ENCODE measurements at regions not wholly inside any gene's neighbourhood (a gene's known extent, or its start where the extent isn't known, plus 50 kb on each side); places are given as distances from the start of the nearest gene placed in this dataset.
"Not testable (repeated sequence)": the region's sequence is repeated elsewhere in the genome, so short reads cannot be mapped to it uniquely, and the experiment has no call there.

DNA sequence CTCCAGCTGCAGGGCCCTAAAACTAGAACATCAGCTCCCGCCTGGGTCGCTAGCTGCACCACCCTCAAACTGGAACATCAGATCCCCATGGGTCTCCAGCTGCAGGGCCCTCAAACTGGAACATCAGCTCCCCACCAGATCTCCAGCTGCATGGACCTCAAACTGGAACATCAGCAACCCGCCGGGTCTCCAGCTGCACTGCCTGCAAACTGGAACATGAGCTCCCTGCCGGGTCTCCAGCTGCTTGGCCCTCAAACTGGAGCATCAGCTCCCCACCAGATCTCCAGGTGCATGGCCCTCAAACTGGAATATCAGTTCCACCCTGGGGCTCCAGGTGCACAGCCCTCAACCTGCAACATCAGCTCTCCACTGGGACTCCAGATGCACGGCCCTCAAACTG is 82.7 kb downstream of the TFRC start:
- DNase-seq: not testable (repeated sequence)

DNA sequence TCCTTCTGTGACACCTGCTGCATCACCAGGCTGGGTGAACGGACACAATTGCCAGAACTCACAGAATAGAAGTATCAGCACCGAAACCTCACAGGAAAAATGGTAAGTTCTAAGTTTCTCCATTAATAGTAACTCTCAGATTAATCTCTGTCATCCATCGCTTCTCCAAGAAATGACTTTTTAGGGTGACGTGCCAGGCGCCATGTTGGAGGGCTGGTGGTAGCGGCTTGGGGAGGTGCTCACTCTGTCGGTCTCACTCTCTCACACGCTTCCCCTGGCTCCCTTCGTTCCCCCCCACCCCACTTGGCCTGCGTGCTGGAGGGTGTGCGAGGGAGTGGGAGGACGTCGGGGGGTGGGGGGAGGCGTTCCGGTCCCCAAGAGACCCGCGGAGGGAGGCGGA is 85.6 kb downstream of the TFRC start:
- not testable (repeated sequence) for DNase-seq

DNA sequence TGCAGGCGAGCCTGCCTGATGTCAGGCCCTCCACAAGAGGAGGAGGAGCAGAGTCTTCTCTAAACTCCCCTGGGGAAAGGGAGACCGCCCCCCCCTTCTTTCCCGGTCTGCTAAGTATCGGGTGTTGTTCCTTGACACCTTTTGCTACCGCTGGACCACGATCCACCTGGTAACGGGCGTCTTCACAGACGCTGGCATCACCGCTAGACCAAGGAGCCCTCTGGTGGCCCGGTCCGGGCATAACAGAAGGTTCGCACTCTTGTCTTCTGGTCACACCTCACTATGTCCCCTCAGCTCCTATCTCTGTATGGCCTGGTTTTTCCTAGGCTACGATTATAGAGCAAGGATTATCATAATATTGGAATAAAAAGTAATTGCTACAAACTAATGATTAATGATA is 86.0 kb upstream of the TNK2 start:
- DNase-seq: peak; percentile 71

DNA sequence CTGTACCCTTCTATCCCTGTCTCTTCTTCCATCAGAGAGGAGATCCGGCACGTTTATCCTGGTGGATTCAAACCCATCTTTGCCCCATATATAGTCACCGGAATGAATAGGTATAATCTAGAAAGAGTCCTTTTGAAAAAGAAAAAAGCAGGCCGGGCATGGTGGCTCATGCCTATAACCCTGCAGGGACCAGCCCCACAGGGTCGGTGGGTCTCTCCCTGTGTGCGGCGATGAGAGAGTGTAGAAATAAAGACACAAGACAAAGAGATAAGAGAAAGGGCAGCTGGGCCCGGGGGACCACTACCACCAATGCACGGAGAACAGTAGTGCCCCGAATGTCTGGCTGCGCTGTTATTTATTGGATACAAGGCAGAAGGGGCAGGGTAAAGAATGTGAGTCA is 85.3 kb upstream of the TNK2 start:
- not testable (repeated sequence) for DNase-seq

DNA sequence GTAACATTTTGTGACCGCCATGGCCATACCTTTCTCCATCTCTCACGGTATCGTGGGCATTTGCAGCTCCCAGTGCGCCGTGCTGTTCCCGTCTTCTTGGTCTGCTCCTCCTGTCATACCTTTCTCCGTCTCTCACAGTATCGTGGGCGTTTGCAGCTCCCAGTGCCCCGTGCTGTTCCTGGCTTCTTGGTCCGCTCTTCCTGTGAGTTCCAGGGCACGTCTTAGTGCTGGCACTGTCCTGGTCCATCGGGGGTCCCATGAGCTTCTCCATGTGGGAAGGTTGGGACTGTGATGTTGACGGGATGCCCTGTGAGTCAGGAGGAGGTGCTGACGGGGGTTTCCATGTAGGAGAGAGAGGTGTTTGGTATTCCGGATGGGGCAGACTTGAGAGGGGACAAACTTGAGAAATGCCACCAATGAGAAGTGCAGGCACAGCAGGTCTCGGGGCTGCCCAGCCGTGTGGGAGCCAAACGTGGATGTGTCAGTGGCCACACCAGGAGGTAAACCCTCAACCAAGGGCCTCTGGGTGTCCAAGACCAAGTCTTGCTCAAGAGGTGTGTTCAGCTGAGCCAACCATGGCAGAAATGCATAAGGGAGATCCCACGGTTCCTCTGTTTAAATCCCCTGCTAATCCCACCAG is 84.7 kb upstream of the TNK2 start:
- not testable (repeated sequence) for DNase-seq

DNA sequence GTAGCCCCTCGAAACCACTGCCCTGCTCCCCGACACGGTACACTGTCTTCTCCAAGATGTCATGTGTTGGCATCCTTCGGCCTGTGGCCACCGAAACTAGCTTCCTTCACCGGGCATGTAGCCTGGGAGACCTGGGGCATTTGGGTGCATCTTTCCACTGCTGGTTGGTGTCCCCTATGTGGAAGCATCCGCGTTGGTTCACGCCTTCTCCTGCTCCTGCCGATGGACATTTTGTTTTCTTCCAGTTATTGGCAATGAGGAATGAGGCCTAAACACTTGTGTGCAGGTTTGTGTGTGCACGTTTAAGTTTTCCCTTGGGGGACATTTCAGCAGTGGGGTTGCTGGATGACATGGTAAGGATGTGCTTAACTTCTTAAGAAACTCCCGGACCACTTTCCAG is 83.6 kb upstream of the TNK2 start:
- DNase-seq: not testable (repeated sequence)

DNA sequence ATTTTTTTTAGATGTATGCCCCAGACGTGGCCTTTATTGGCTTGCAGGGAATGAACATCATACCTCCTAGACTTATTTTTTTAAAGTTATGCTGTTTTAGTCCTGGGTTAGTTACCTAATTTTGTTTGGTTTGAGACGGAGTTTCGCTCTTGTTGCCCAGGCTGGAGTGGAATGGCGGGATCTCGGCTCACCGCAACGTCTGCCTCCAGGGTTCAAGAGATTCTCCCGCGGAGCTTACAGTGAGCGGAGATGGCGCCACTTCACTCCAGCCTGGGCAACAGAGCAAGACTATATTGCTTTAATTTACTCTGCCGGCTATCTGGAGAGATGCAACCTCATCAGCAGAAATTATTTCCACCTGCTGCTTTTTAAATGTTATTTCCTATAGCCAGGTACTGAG is 82.9 kb upstream of the TNK2 start:
- not testable (repeated sequence) for DNase-seq

DNA sequence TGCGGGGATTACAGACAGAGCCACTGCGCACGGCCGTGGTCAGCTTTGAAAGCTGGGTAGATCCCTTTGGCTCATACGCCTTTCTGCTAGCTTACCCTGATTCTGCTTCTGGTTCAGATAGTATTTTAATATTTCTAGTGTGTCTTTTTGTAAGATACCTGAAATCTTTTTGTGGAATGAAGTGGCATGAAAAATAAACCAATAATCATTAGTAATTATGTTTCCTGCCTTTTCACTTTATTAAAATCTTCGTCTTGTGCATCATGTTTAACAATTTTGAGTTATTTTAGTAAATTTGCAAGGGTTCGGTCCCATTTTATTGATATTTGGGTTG is 82.5 kb upstream of the TNK2 start:
- not testable (repeated sequence) for DNase-seq

DNA sequence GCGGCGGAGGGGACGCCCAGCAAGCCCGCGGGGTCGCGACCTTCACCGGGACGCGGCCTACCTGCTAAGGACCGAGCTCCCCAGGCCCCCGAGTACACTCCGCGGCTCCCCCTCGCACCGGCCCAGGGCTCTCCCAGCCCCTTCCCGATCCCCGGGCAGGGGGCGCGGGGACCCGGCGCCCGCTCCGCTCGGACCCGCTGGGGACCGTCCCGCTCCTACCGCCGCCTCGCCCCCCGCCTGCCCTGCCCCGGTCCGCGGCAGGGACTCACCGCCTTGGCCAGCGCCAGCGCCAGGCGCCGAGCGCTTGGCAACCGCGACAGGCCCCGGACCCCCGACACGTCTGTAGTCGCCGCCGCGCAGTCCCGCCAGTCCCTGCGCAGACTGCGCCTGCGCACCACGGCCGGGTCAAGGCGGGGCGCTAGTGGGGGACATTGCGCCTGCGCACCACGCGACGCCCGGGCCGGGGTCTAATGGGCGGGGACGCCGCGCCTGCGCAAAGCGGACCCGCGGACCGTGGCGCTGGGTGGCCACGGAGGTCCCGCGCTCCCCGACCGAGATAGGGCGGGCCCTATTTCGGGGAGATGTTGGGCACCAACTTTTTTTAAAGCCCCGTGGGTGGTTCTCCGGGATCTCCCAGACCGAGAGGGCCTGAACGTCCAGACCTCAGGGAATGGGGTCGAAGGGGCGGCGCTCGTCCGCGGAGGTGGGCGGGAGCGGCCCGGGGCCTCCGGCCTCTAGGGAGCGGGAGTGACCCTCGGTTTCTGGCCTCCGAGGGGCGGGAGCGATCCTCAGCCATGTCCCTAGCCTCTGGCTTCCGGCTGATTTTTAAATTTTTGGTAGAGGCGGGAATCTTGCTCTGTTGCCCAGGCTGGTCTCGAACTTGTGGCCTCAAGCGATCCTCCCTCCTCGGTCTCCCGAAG is 81.8 kb upstream of the TNK2 start:
- DNase-seq: peak; percentile 94

DNA sequence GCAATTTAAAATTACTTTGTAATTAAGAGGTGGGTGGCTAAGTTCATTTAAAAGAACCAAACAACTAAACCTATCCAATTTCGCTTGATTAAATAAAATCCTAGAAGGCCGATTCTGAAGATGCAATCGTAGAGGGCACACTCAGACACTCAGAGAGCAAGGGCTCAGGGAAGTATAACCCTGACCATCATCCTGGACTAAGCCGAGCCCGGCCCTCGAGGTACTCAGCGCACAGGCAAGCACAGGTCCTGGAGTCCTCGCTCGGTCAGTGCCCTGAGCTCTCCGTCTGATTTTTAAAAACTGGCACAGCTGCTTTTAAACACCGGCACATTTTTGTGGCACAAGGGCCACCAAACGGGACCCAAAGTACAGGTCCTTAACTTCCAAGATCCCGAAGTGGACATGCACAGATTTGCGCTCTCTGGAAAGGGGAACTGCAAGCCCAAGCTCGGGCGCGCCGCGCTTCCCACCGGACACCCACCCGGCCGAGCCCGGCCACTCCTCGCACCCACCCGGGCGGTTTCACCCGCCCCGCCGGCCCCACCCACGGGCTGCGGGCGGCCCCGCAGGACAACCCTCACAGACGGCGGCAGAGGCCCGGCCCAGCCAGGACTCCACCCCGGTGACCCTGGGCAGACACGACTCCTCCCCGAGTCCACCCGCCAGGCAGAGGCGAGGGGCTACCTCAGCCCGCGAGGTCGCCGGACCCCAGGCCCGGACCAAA is 81.0 kb upstream of the TNK2 start:
- peak; percentile 32 for DNase-seq

DNA sequence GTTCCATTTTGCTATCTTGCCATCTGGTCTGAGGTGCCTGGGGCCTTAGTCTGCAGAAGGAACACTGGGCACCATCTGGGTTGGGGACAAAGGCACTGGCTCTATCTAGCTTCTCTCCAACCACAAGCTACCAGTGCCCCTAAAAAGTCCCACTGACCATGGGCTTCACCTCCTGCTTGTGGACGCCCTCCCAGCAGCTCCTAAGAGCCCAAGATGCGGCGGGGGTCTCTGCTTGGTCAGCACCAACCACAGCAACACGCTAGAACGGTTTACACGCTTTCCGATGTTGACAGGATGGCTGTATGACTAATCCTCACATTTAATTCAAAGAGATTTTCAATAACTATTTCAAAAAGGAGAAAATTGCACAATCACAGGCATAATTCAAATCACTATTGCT is 80.4 kb upstream of the TNK2 start:
- DNase-seq: not testable (repeated sequence)

DNA sequence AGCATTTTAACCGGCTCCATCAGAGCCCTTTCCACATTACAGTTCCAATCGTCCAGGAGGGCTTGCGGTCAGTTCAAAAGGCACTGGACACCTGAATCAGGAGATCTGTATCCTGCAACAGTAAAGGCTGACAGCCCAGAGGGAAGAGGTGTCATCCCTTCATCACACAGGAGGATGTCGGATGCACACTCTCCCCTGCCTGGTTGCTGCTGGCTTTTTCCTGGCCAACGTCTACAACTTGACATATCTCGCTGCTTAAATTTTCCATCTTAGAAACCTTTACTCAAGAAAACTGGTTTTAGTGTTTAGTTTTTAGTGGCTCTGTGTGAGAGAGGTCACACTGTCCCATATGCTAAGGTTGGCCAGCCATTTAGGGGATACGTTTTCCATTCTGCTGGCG is 78.7 kb upstream of the TNK2 start:
- not testable (repeated sequence) for DNase-seq

DNA sequence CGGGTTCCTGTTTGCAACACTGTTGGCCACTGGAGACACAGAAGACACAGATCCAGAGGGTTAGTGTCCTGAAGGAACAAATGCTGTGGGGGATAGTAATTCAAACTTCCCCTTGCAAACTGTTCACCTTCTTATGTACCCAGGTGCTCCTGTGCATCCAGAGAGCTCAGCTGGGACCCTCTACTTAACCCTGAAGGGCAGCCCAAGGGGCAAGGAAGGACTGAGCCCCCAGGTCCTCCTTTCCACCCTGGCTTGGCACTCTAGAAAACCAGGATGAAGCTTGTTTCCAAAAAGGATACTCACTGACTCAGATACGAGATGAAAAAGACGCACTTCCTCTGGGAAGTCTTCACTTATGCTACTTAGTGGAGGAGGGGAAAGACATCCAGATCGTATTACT is 78.2 kb upstream of the TNK2 start:
- not testable (repeated sequence) for DNase-seq

DNA sequence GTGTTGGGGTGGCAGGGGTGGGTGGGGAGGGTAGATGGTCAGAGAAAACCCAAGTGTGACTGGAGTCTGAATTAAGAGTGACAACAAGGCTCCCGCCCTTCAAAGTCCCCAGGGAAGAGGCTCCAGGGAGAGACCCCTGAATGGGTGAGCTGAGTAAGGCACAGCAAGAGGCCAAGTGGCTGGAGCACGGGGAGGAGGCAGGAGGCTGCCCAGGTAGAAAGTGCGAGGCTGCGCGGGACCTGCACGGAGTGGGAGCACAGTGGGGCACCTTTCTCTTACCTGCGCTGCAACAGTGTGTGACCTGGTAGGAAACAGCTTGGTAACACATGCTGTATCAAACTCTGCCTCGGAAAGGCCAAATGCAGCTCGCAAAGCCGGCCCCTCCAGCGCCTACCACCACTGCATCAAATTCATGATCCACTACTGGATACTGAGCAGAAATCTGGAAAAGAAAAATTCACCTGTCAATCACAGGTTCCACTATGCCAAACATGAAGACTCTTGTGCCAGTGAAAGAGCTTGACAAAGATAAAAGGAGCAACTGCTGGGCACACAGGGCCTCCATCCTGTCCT is 77.1 kb upstream of the TNK2 start:
- not testable (repeated sequence) for DNase-seq

DNA sequence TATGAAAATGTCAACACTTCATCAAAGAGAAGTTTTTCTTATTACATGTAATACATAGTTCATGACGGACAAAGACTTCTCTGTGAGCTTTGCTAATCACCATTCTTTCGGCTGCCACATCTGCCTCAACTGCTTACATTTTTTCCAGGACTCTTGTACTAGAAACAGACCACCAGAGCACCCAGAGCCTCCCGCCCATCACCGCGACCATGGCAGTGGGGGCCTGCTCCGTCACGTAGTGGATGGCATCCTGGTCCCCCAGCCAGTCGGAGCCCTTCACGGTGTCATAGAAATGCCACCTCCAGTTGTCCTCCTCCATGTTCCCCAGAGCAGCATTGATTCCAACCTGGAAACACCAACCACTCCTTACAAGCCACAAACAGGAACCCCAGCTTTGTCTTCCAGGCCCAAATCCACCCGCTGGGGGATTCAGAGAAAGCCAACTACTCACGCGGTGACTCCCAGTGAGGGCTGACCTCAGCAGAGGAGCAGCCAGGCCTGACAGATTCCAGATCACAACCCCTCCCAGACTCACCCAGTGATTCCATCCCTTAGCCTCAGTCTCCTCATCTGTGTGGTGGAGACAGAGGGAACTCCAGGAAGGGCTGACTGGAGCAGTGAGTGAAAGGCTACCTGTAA is 76.2 kb upstream of the TNK2 start:
- DNase-seq: not testable (repeated sequence)

DNA sequence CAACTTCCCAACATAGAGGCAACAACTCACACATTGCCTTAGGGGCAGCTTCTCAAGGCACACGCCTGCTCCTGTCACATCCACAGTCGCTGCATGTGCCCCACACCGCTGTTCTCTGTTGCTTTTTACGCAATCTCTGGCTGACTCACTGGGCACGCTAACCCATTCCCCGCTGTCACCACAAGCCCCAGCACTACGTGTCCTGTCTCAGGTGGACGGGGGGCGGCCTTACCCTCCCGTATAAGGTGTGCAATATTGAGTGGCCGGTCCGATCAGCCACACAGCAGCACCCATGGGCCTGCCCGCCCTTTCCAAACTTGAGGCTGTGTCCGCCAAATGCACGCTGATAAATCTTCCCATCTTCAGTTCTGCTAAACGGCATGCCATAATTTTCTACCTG is 75.5 kb upstream of the TNK2 start:
- not testable (repeated sequence) for DNase-seq

DNA sequence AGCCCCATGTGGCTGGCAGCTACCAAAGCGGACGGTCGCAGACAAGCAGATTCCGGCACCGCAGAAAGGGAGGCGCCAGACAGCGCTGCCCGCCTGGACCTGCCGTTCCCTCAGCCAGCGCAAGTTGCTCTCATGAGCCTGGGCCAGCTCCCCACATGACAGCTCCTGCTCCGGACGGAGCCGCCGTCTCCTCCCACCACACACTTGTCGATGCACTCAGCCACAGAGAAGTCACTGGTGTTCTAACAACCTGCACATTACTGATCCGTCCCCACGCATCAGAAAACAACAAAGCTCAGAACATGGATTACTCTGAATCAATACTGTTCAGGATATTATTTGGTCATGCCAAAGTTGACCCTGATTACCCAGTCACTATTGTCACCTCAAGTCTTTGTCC is 74.4 kb upstream of the TNK2 start:
- not testable (repeated sequence) for DNase-seq

DNA sequence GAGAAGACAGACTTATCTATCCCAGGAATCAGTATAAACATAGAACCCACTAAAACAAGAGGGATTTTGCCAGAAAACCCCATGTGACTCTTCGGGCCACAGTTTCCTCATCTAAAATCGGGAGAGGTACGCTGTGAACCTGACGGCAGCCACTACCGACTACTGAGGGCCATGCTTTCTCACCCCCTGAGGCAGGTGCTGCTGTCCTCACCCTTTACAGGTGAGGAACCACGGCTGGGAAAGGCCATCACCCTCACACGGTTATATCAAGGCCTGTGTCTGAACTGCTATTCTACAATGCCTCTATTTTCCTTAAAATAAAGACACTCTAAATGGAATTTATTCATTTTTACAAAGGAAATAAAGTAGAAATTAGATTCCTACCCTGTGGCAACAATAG is 73.4 kb upstream of the TNK2 start:
- DNase-seq: not testable (repeated sequence)

DNA sequence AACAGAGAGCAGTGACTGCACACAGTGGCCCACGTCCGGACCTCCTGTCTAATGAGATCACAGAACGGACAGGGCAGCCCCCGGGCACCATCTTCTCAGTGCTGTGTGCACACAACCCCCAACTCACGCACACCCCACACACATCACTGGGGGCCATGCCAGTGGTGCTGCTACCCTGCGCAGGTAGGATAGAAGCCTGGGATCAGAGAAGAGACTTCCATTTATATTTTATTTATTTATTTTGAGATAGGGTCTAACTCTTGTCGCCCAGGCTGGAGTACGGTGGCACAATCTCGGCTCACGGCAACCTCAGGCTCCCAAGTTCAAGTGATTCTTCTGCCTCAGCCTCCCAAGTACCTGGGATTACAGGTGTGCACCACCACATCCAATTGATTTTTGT is 71.5 kb upstream of the TNK2 start:
- DNase-seq: not testable (repeated sequence)

DNA sequence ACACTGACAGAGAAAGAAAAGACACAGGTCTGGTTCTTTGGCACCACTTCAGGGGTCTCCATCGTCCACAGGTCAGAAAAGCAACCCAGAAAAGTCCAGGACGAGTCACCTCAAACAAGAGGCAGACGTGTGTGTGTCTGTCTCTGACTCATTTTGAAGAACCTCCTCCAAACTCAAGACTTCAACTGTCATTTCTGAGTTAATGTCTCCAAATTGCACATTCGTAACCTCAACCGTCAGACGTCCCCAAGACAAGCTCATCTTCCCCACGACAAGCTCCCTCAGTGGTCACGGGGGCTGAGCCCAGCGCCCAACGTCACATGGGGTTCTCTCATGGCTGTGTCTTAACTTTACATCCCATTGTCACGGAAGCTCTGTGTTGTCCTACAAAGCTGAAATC is 70.2 kb upstream of the TNK2 start:
- not testable (repeated sequence) for DNase-seq

DNA sequence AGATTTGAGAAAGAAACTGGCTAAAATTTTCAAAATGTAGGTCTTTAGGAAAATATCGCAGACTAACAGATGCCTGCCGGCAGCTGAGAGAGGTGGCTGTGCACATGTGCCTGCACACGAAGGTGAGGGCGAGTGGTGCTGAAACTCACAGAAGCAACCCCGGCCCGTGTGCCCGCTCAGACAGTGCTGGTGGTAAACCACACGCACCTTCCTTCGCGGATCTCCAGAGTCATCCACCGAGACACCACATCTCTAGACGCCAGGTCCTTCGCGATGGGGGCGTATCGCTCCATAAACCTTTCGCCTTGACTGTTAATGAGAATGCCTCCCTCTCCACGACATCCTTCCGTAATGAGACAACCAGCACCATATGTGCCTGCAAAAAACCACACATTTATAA is 68.5 kb upstream of the TNK2 start:
- not testable (repeated sequence) for DNase-seq

DNA sequence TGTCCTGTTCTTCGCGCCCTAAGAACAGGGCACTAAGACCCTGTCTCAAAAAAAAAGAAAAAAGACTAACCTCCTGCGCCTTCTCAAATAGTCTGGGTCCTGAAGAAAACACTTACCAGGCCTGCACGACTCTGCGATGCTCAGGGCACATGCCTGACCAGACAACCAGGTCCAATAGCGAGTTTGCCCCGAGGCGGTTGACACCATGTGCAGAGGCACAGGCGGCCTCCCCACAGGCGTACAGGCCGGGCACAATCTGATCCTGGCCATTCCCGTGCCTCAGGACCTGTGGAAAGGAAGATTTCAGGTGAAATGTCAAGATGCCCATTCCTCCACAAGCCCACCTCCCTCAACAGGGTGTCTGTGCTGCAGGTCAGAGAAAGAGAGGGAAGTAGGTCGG is 65.9 kb upstream of the TNK2 start:
- DNase-seq: not testable (repeated sequence)

DNA sequence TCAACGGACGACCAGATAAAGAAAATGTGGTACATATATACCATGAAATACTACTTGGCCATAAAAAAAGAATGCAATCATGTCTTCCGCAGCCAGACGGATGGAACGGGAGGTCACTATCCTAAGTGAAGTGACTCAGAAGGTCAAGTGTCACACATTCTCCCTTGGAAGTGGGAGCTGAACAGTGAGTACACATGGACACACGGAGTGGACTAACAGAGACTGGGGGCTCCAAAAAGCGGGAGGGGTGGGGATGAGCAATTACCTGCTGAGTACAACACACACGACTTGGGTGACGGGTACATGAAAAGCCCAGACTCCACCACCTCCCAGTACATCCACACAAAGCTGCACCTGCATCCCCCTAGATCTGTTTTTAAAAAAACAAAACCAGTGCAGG is 62.5 kb upstream of the TNK2 start:
- not testable (repeated sequence) for DNase-seq

All from CD4-positive, alpha-beta T cell treated with Interleukin-21 for 1 hour (primary cell).